ENCODE measurements at regions not wholly inside any gene's neighbourhood (a gene's known extent, or its start where the extent isn't known, plus 50 kb on each side); places are given as distances from the start of the nearest gene placed in this dataset.
A peak's percentile ranks its signal among the peaks of the same experiment; 100 is the strongest.
"Not testable (repeated sequence)": the region's sequence is repeated elsewhere in the genome, so short reads cannot be mapped to it uniquely, and the experiment has no call there.

DNA sequence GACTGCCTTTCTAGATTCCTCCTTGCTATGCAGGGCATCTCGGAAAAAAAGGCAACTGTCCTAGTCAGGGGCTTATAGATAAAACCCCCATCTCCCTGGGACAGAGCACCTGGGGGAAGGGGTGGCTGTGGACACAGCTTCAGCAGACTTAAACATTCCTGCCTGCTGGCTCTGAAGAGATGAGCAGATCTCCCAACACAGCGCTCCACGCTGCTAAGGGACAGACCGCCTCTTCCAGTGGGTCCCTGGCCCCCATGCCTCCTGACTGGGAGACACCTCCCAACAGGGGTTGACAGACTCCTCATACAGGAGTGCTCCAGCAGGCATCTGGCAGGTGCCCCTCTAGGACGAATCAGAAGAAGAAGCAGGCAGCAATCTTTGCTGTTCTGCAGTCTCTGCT, 87.9 kb upstream of the GOLGA6L6 start:
- DNase-seq (ENCODE audit: low read depth, low spot score); H3K4me3 ChIP-seq (ENCODE audit: low read length): not testable (repeated sequence)

DNA sequence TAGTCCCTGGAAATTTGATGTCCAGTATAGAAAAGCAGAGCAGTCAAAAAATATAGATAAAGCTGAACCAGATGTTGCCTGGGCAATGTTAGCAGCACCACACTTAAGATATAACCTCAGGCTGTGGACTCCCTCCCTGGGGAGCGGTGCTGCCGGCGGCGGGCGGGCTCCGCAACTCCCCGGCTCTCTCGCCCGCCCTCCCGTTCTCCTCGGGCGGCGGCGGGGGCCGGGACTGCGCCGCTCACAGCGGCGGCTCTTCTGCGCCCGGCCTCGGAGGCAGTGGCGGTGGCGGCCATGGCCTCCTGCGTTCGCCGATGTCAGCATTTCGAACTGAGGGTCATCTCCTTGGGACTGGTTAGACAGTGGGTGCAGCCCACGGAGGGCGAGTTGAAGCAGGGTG, 86.9 kb upstream of the GOLGA6L6 start:
- DNase-seq (ENCODE audit: low read depth, low spot score); H3K4me3 ChIP-seq (ENCODE audit: low read length): not testable (repeated sequence)

DNA sequence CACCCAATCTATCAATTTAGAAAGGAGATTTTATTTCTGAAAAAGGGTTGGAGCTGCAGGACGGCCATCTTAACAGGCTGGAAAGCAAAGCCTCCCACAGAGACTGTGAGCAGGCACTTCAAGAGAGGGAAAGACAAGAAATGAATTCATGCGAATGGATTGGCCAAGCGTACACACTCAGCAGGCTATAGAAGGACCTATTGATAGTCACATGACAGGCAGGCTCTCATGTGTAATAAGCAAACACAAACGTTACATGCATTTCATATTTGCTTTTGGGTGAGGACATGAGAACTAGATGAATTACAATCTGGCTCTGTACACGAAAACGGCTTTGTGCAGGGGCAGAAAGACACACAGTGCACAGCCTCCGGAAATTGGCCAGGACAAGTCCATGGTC, 83.9 kb upstream of the GOLGA6L6 start:
- H3K4me3 ChIP-seq (ENCODE audit: low read length); DNase-seq (ENCODE audit: low read depth, low spot score): not testable (repeated sequence)

DNA sequence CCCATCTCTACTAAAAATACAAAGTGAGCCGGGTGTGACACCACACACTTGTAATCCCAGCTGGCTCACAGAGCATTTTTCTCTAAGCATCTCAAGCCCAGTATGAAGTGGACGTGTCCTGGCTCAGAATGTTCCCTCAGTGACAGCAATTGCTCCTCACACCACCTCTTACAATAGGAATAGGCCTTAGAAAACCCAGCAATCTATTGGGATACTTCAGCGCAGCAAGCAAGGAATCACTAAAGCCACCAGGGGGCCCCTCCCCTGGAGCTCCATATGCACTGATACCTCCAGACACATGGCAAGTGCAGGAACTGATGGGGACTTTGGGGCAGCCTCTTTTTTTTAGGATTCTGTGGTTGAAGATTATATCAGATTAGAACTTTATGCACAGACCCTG, 82.5 kb upstream of the GOLGA6L6 start:
- DNase-seq (ENCODE audit: low read depth, low spot score): peak; percentile 45
- H3K4me3 ChIP-seq (ENCODE audit: low read length): not testable (repeated sequence)

DNA sequence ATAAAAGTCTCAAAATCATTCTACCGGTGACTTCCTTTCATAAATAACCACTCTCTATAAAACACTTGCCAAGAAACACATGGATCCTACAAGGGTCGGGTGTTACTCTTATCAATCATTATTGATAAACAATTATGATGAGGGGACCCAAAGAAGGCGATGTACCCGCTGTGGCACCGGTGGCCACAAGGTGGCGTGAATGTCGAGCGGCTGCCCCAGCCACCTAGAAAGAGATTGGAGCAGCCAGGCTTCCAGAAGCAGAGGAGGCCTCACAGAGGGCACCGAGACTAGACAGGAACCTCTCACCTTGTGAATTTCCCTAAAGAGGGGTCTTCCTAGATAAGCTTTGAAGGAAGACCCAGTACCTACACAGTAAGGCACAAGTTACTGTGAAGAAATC, 80.5 kb upstream of the GOLGA6L6 start:
- not testable (repeated sequence) for H3K4me3 ChIP-seq (ENCODE audit: low read length)

DNA sequence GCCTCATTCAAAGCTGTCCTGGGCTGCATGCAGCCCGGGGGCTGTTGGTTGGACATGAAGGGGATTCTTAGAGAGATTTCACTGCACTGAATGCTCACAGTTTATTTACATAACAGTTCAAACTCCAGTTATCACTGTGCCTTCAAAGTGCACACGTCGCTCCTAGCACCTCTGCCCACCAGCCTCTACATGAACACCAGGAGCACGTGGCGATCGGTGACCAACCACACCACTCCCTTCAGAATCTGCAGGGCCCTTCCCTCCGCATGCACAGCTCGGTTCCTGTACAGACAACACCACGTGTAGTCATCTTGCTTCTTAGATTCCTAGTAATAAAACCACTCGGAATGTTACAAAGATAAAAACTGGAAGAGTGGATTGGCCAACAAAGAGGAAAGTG, 72.9 kb upstream of the GOLGA6L6 start:
- not testable (repeated sequence) for DNase-seq (ENCODE audit: low read depth, low spot score); H3K4me3 ChIP-seq (ENCODE audit: low read length)

More for the DNA sequence above, 80.5 kb upstream of the GOLGA6L6 start:
- not testable (repeated sequence) for DNase-seq (ENCODE audit: low read depth, low spot score)

DNA sequence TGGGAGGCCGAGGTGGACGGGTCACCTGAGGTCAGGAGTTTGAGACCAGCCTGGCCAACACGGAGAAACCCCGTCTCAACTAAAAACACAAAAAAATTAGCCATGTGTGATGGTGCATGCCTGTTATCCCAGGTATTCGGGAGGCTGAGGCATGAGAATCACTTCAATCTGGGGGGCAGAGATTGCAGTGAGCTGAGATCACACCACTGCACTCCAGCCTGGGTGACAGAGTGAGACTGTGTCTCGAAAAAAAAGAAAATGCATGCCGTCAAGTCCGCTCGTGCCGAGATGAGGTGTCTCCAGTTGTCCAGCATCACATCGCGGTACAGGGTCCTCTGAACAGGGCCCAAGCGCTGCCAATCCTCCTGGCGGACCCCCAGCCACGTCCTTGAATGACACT, 71.2 kb upstream of the GOLGA6L6 start:
- not testable (repeated sequence) for H3K4me3 ChIP-seq (ENCODE audit: low read length); DNase-seq (ENCODE audit: low read depth, low spot score)

DNA sequence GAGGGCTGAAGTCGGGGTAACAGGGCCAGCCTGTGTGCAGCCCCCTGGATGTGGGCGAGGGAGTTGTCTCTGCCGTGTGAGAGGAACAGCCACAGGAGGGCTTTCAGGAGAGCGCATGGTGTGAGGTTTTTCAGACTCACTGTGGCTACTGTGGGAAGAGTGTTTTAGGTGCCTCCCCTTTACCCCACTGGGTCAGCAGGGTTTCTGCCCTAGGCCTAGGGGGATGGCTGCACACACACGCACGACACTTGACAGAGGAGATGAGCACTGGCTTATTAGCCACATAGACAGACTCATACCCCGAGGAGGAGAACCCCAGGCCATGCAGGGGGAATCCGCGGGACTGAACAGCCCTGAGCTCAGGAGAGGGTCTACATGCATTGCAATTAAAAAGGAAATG, 70.8 kb upstream of the GOLGA6L6 start:
- H3K4me3 ChIP-seq (ENCODE audit: low read length); DNase-seq (ENCODE audit: low read depth, low spot score): not testable (repeated sequence)

DNA sequence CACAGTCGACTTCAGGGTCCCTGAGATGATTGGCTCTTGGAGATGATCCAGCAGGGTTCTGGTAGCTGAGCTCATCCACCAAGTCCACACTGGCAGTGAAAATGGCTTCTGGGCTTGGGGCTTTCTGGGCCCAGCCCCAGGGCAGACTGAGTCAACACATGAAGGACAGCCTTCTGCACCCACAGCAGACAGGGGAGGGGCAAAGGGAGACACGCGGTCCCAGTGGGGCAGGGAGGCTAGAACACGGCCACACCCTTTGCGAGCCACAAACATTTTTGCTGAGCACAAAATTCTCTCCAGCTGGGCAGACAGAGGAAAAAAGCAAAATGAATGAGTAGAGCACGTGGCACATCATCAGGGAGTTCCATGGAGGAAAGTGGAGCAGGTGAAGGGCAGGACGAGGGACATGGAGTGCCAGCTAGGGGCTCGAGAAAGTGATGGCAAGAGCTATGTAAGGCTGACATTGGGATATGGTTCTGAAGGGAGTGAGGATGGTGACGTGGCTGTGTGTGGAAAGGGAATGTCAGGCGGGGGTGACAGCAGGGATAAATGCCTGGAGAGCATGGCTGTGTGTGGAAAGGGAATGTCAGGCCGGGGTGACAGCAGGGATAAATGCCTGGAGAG, 70.2 kb upstream of the GOLGA6L6 start:
- not testable (repeated sequence) for H3K4me3 ChIP-seq (ENCODE audit: low read length); DNase-seq (ENCODE audit: low read depth, low spot score)

DNA sequence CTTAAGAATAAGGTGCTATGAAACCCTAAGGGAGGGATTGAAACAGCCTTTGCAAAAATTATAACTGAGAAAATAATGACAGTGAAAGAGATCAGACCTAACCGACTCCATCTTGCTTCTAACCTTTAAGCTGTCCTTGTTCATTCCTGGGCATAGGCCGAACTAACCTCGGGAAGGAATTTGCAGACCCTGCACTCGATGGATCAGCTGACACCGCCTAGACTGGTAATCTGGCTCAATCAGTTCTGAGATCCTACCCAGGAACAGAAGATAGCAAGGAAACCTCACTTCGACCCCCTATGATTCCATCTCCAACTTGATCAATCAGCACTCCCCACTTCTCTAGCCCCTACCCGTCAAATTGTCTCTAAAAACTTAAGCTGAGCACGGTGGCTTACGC, 66.6 kb upstream of the GOLGA6L6 start:
- DNase-seq (ENCODE audit: low read depth, low spot score); H3K4me3 ChIP-seq (ENCODE audit: low read length): not testable (repeated sequence)

DNA sequence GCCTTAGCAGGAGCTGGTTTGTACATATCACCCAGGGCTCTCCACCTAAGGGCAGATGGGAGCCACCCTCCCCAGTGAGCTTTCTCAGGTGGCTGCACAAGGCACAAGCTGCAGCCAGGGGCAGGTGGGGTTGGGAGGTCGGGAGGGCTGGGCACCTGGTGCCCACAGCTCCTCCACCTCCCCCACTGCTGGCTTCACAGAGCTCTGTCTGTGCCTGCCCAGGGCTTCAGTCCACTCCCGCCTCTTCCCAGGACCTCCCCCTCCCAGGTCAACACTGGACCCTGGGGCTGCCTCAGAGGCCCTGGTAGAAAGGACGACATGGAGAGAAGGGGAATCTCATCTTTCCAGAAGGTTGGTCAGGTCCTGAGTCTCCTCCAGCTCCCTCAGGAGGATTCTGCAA, 55.6 kb upstream of the GOLGA6L6 start:
- not testable (repeated sequence) for H3K4me3 ChIP-seq (ENCODE audit: low read length); DNase-seq (ENCODE audit: low read depth, low spot score)

DNA sequence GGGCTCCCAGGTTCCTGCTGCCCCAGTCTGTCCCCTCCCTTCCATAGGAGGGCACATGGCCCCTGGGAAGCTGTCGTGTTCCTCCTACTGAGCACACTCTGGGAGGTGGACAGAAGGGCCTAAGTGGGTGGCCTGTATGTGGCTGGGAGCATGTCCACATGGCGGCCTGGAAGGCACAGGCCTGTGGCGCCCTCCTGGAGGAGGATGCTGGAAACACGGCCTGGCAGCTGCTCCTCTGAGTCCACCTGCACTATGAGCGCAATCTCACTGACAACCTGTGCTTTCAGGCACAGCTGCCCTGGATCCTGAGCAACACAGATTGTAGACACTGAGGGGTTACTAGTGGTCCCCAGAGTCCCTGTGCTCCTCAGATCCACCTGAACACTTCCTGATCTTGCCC, 52.6 kb upstream of the GOLGA6L6 start:
- H3K4me3 ChIP-seq (ENCODE audit: low read length); DNase-seq (ENCODE audit: low read depth, low spot score): not testable (repeated sequence)

DNA sequence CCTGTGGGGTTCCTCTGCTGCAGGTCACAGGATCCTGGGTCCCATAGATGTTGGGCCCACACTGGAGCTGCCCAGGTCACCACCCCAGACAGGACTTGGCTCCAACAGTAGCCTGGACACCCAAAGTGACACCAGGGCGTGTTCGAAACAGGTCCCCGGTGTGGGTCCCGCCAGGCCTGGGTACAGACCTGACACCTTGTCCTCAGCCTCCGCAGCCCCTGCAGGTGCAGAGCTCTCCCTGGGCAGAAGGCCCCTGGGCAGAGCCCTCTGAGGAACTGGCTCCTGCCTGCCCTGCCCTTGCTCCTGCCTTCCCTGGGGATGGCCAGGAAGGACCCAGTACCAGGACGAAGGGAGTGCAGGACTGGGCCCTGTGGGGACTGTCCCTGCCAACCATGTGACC, 50.3 kb upstream of the GOLGA6L6 start:
- not testable (repeated sequence) for H3K4me3 ChIP-seq (ENCODE audit: low read length); DNase-seq (ENCODE audit: low read depth, low spot score)

All from Jurkat, Clone E6-1 (cell line).